ENCODE measurements at regions not wholly inside any gene's neighbourhood (a gene's known extent, or its start where the extent isn't known, plus 50 kb on each side); places are given as distances from the start of the nearest gene placed in this dataset.

DNA sequence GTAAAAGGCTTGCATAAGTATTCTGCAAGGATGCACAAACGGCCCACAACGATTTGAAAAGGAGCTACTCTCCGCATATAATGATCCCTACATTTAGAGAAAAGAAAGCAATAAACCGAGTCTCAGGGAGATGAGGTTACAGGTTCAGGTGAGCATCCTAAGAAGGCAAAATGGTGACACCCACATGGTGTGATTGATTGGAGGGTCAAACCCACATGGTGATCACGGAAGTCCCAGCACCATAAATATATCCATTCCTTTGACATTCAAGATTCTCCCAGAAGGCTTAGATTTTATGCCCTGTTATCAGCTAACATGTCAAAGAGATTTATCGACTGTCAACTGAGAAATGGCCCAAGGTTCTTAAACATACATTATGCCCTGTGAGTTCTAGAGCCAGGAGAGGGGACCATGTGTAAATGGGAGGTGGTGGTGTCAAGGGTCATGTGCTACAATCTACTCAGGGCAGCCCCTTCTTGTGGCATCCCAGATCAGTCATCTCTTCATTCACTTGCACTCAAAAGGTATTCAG is 282.2 kb downstream of the EMP1 start:
- ChIA-PET CTCF (no interaction called here), POLR2A (no interaction called here)
- Mint-ChIP-seq H3K27me3 (peaks cover 6% of the 10 kb centered on the region), H3K9me3 (no peaks in the 10 kb centered on the region), H3K4me3 (no peak overlapping the region), H3K27ac (no peak overlapping the region), H3K4me1 (ENCODE audit: low read depth) (no peaks in the 10 kb centered on the region), H3K36me3 (no peaks in the 10 kb centered on the region)
- no peak for DNase-seq
- intact Hi-C loops (cut with micrococcal nuclease): no loop called here

DNA sequence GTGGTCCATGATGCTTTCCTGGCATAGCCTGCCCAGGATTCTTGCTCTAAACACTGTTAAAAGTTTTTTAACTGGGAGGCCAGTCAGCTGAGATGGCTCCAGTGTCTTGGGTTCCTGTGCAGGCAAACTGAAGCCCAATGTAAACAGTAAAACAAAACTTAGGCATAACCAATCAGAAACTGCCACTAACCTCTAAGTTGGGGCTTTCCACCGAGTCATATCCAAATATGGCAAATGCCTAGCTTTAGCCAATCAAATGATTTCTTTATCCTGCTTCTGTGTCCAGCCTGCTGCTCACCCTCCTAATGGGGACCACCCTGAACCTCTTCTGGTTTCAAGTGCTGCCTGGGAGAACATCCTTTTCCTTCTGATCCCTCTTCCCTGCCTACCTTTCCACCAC is 277.9 kb downstream of the EMP1 start:
- Mint-ChIP-seq H3K36me3 (no peaks in the 10 kb centered on the region), H3K4me1 (ENCODE audit: low read depth) (peaks cover 5% of the 10 kb centered on the region), H3K27me3 (peaks cover 6% of the 10 kb centered on the region), H3K27ac (no peak overlapping the region), H3K9me3 (no peaks in the 10 kb centered on the region), H3K4me3 (no peak overlapping the region)
- ChIA-PET CTCF (no interaction called here), POLR2A (no interaction called here)
- intact Hi-C loops (cut with micrococcal nuclease): loop anchor here (5.0 kb wide), 1 partner anchor 127 kb away; no protein-coding TSS in a partner anchor
- no peak for DNase-seq

DNA sequence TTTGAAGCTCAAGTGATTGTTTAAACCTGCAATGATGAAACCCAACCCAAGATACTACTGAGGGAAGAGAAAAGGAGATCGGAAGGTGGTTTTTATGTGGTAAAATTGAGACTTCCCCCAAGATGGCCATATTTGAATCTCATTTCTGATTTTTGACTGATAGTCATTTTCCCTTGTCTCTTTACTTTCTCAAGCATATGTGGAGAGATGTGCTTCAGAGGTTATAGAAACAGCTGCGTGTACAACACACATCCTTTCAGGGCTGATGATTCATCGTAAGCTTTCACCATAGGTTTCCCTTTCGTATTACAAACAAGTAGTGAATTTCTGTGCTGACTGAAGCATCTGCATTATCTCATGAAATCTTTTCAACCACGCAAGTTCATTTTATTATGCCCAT is 276.2 kb downstream of the EMP1 start:
- Mint-ChIP-seq H3K4me1 (ENCODE audit: low read depth) (peaks cover 5% of the 10 kb centered on the region), H3K27ac (no peak overlapping the region), H3K27me3 (peaks cover 6% of the 10 kb centered on the region), H3K4me3 (no peak overlapping the region), H3K36me3 (no peaks in the 10 kb centered on the region), H3K9me3 (no peaks in the 10 kb centered on the region)
- ChIA-PET CTCF (interaction anchor here (0.7 to 0.9 kb wide), 2 partner anchors 62 to 194 kb away, joined by 3 read pairs; no protein-coding TSS in a partner anchor), POLR2A (no interaction called here)
- no peak for DNase-seq
- intact Hi-C loops (cut with micrococcal nuclease): loop anchor here (5.0 kb wide), 1 partner anchor 125 kb away; no protein-coding TSS in a partner anchor

DNA sequence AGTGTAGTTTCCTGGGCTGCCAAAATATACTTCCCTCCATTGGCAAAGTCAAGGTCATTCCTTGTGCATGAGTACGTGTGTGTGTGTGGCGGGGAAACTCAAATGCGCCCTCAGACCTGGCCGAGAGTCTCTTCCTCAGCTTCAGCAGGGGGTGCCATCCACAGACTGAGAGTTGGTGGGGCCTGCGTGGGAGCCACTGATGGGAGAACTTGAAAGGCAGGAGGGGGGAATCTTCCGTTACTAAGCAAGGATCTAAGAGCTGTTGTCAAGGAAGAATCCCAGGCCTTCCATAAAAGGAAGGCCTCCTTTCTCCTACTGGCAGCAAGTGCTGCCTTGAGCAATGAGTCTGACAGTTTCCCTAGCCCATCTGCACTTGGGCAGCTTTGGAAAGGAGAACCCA is 274.9 kb downstream of the EMP1 start:
- Mint-ChIP-seq H3K4me1 (ENCODE audit: low read depth) (peaks cover 5% of the 10 kb centered on the region), H3K27ac (no peak overlapping the region), H3K4me3 (no peak overlapping the region), H3K9me3 (no peaks in the 10 kb centered on the region), H3K36me3 (no peaks in the 10 kb centered on the region), H3K27me3 (peaks cover 7% of the 10 kb centered on the region)
- POLR2A ChIA-PET: no interaction called here
- CTCF ChIA-PET: interaction anchor here (0.9 kb wide), 1 partner anchor 193 kb away, joined by 3 read pairs; no protein-coding TSS in a partner anchor
- intact Hi-C loops (cut with micrococcal nuclease): loop anchor here (5.0 kb wide), 1 partner anchor 124 kb away; no protein-coding TSS in a partner anchor
- no peak for DNase-seq

DNA sequence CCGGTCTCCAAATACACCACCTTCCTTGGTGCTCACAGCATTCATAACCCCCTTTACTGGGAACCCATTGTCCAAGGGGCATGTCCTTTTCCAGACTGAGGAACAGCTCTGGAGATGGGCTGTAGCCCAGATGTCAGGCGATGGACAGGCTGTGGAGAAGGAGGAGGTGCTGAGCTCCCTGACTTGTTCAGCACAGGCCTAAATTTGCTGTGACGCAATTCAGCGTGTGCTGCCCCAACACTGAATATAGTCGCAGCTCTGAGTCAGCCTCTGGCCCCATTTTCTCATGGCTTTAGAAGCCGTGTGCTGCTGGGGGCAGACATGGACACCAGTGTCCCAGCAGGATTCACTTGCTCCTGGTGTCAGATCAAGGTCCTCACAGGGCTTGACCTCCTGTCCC is 269.1 kb downstream of the EMP1 start:
- intact Hi-C loops (cut with micrococcal nuclease): no loop called here
- H3K27ac Mint-ChIP-seq: no peak overlapping the region
- peaks cover 3% of the 10 kb centered on the region for H3K27me3 Mint-ChIP-seq
- CTCF ChIA-PET: interaction anchor here (1.3 kb wide), 1 partner anchor 103 kb away, joined by 4 read pairs; no protein-coding TSS in a partner anchor
- no peak for DNase-seq
- no peak overlapping the region for H3K4me3 Mint-ChIP-seq
- POLR2A ChIA-PET: no interaction called here
- H3K9me3 Mint-ChIP-seq: no peaks in the 10 kb centered on the region
- H3K36me3 Mint-ChIP-seq: no peaks in the 10 kb centered on the region
- H3K4me1 Mint-ChIP-seq (ENCODE audit: low read depth): no peaks in the 10 kb centered on the region

DNA sequence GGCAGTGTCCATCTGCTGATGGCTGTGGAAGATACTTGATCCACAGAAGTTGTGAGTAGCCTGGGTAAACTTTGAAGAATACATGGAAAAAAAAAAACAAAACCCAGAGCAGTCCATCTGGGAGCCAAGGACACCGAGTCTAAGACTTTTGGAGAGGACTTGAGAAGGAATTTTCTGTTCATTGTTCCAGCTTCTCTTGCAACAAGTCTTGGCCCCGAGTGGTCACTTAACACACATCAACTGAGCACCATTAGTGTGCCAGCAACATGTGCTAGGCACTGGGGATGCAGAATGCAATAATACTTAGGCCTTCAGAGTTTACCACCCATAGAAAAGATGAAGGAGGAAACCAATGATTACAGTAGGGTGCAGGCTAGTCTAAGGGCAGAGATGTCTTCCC is 266.7 kb downstream of the EMP1 start:
- intact Hi-C loops (cut with micrococcal nuclease): no loop called here
- Mint-ChIP-seq H3K9me3 (no peaks in the 10 kb centered on the region), H3K27me3 (peaks cover 6% of the 10 kb centered on the region), H3K36me3 (no peaks in the 10 kb centered on the region), H3K4me3 (no peak overlapping the region), H3K4me1 (ENCODE audit: low read depth) (no peaks in the 10 kb centered on the region), H3K27ac (no peak overlapping the region)
- no peak for DNase-seq
- ChIA-PET CTCF (no interaction called here), POLR2A (no interaction called here)

DNA sequence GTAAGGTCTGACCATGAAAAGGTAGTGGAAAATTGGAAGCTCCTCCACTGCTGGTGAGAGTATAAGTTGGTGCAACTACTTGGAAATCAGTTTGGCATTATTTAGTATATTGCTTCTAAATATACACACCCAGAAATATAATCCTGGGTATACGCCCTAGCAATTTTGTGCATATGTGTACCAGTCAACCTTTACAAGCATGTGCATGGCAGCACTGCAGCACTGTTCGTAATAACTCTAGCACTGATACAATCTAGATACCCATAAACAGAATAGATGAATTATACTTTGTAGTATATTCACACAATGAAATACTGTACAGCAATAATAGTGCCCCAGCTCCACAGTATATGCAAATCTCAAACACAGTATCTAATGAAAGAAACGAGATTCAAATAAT is 265.9 kb downstream of the EMP1 start:
- Mint-ChIP-seq H3K4me3 (no peak overlapping the region), H3K9me3 (no peaks in the 10 kb centered on the region), H3K4me1 (ENCODE audit: low read depth) (no peaks in the 10 kb centered on the region), H3K36me3 (no peaks in the 10 kb centered on the region), H3K27me3 (peaks cover 5% of the 10 kb centered on the region), H3K27ac (no peak overlapping the region)
- ChIA-PET POLR2A (no interaction called here), CTCF (no interaction called here)
- intact Hi-C loops (cut with micrococcal nuclease): no loop called here
- DNase-seq: no peak

DNA sequence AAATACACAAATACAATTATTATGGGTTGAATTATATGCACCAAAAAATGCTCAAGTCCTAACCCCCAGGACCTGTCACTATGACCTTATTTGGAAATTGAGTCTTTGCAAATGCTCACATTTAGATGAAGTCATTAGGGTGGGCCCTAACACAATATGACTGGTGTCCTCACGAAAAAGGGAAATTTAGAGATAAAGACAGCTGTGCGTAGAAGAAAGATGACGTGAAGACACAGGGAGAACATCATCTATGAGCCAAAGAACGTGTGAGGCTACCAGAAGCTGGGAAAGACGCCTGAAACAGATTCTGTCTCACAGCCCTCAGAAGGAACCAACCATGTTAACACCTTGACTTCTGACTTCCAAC is 259.2 kb downstream of the EMP1 start:
- H3K4me1 Mint-ChIP-seq (ENCODE audit: low read depth): no peaks in the 10 kb centered on the region
- ChIA-PET CTCF (interaction anchor here (0.6 kb wide), 1 partner anchor 336 kb away, joined by 5 read pairs; no protein-coding TSS in a partner anchor), POLR2A (no interaction called here)
- no peak overlapping the region for H3K4me3 Mint-ChIP-seq
- H3K27ac Mint-ChIP-seq: no peak overlapping the region
- H3K9me3 Mint-ChIP-seq: no peaks in the 10 kb centered on the region
- H3K27me3 Mint-ChIP-seq: peaks cover 4% of the 10 kb centered on the region
- H3K36me3 Mint-ChIP-seq: no peaks in the 10 kb centered on the region
- intact Hi-C loops (cut with micrococcal nuclease): no loop called here
- DNase-seq: no peak

DNA sequence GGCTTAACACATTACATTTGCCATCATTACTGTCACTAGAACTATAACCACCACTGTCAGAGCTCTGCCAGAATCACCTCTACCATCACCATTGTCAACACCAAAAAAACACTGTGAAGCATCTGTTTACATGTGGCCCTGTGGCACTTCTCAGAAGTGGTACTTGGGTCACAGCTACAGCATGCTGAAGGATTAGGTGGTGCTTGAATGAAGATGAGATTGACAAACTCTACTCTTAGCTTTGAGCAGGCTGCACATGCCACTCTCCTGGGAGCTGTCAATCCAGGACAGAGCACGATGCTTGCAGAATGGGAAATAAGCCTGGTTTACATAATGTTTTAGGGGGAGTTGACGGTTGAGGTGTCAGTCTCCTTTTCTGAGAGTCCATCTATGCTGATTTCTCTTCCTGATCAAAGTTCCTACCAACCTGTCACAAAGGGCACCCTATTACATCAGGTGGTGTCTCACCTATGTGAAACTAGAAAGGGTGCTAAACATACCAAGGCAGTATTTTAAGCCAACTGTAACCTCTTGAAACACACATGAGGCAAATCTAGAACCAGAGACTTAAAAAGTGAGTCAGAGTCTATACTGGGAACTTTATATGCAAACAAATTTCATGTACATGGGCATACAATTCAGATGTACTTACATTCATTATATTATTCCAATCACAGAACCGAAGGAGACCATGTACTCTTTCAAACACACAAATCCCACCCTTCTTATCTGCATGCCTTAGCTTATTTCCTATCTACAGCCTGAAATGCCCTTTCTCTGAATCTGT is 258.7 kb downstream of the EMP1 start:
- CTCF ChIA-PET: interaction anchor here (0.6 kb wide), 1 partner anchor 336 kb away, joined by 5 read pairs; no protein-coding TSS in a partner anchor
- intact Hi-C loops (cut with micrococcal nuclease): no loop called here
- POLR2A ChIA-PET: no interaction called here
- no peaks in the 10 kb centered on the region for H3K9me3 Mint-ChIP-seq
- H3K27me3 Mint-ChIP-seq: peaks cover 4% of the 10 kb centered on the region
- H3K4me3 Mint-ChIP-seq: no peak overlapping the region
- H3K27ac Mint-ChIP-seq: no peak overlapping the region
- no peaks in the 10 kb centered on the region for H3K4me1 Mint-ChIP-seq (ENCODE audit: low read depth)
- H3K36me3 Mint-ChIP-seq: no peaks in the 10 kb centered on the region
- DNase-seq: no peak

DNA sequence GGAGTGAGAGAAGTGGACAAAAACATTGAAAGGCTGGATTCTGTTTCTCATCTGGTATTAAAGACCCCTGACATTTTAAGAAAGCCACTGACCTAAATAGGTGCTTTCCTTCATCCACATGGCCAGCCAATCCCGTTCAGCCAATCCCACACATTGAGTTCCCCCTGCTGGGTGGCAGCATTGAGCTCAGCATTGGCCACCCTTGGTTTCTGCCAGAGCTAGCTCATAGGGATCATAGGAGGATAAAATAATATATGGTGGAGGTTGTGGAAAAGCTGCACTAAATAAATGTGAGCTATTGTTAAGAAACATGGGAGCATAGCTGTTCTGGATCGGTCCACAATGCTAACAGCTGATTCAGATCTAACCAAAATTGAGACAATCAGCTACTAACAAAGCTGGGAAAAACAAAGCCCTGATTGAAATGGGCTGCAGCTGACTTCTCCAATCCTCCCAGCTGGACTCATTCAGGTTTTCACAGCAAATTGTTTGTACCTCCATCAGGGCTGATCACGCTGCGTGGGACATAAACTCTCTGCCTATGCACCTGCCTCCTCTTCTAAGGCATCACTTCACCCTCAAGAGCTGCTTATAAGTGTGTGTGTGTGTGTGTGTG is 256.5 kb downstream of the EMP1 start:
- Mint-ChIP-seq H3K27ac (no peak overlapping the region), H3K9me3 (no peaks in the 10 kb centered on the region), H3K27me3 (peaks cover 2% of the 10 kb centered on the region), H3K4me1 (ENCODE audit: low read depth) (no peaks in the 10 kb centered on the region), H3K4me3 (no peak overlapping the region), H3K36me3 (no peaks in the 10 kb centered on the region)
- CTCF ChIA-PET: no interaction called here
- intact Hi-C loops (cut with micrococcal nuclease): no loop called here
- no peak for DNase-seq
- POLR2A ChIA-PET: no interaction called here

DNA sequence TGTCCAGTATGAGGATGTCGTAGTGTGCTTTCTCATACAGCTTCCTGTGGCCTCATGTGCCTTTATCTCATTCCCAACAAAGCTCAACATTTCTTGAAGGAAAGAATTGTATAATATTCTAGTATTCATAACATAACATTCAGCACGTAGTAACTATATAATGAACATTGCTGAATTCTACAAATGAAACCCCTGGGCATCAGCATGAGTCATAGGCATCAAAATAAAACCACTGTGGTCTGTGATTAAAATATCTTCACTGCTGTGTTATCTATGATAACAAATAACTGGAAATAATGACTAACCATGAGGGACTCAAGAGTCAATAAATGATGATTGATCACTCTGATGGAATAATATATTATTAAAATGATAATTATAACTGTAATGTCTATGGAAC is 255.2 kb downstream of the EMP1 start:
- intact Hi-C loops (cut with micrococcal nuclease): no loop called here
- Mint-ChIP-seq H3K4me3 (no peak overlapping the region), H3K36me3 (no peaks in the 10 kb centered on the region), H3K27ac (no peak overlapping the region), H3K27me3 (peaks cover 2% of the 10 kb centered on the region), H3K9me3 (no peaks in the 10 kb centered on the region), H3K4me1 (ENCODE audit: low read depth) (no peaks in the 10 kb centered on the region)
- ChIA-PET CTCF (no interaction called here), POLR2A (no interaction called here)
- no peak for DNase-seq

DNA sequence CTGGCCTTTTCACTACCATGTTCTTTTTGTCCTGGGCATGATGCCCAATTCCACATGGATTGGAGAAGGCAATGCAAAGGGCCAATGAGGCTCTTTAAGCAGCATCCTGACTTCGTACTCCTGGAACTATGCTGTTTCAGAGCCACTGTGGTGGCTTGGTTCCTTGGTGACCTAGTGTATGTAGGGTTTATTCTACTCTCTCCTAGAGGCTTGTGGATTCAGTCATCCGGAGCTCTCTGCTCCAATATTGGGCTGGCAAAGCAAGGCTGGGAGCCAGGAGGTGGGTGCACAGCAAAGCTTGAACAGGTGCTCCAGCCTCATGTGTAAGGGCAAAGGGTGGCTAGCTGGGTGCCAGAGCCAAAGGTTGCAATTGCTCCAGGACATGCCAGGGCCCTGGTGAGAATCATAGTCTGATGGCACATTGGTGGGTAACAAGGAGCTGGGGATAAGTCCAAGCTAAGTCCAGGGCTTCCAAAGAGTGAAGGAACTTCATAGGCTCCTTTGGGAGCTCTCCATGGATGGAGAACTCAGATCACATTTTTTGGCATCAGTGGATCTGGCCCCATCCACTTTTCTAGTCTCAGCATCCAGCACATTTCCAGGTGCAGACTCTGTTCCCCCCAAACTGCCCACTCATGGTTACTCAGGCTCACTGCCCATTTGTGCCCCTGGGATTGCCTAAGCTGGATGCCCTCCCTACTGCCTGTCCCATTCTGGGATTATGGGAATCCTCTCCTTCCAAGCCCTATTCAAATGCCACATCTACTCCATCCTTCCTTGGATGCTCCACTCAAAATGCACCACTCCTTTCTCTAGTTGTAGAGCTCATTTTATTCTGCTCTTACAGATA is 253.9 kb downstream of the EMP1 start:
- no peak overlapping the region for H3K4me3 Mint-ChIP-seq
- no peak overlapping the region for H3K27ac Mint-ChIP-seq
- DNase-seq: no peak
- ChIA-PET CTCF (interaction anchor here (0.6 to 1.1 kb wide), 3 partner anchors 12 to 717 kb away, joined by 3 read pairs; no protein-coding TSS in a partner anchor), POLR2A (no interaction called here)
- H3K36me3 Mint-ChIP-seq: no peaks in the 10 kb centered on the region
- H3K4me1 Mint-ChIP-seq (ENCODE audit: low read depth): no peaks in the 10 kb centered on the region
- intact Hi-C loops (cut with micrococcal nuclease): no loop called here
- no peaks in the 10 kb centered on the region for H3K27me3 Mint-ChIP-seq
- no peaks in the 10 kb centered on the region for H3K9me3 Mint-ChIP-seq

Data from activated CD4-positive, alpha-beta memory T cell treated with anti-CD3 and anti-CD28 coated beads for 36 hours (primary cell).